SIG-M5 (cell line): ENCODE measurements at regions not wholly inside any gene's neighbourhood (a gene's known extent, or its start where the extent isn't known, plus 50 kb on each side); places are given as distances from the start of the nearest gene placed in this dataset.

ENCODE experiments used
- DNase-seq: peaks from one replicate; lab custom pipeline; 2025; lab: John Stamatoyannopoulos, UW

- DNase-seq, result no peak
Observed at GRCh38 chr15:100783760-100784492, 95.7 kb upstream of the ALDH1A3 start.

GRCh38 chr15:100784493-100785180 lies 95.0 kb upstream of the ALDH1A3 start:
- no peak for DNase-seq

- DNase-seq, result no peak
Observed at GRCh38 chr15:100785181-100786138, 94.2 kb upstream of the ALDH1A3 start.

GRCh38 chr15:100786139-100786531 lies 93.5 kb upstream of the ALDH1A3 start:
- DNase-seq, result no peak

GRCh38 chr15:100786901-100787566 lies 92.6 kb upstream of the ALDH1A3 start:
- DNase-seq, result no peak

- DNase-seq, result no peak
Observed at GRCh38 chr15:100787567-100788417, 91.8 kb upstream of the ALDH1A3 start.

- DNase-seq, result no peak
Observed at GRCh38 chr15:100788418-100789105, 91.1 kb upstream of the ALDH1A3 start.

GRCh38 chr15:100790786-100791265 lies 88.8 kb upstream of the ALDH1A3 start:
- no peak for DNase-seq

GRCh38 chr15:100794008-100794407 lies 85.6 kb upstream of the ALDH1A3 start:
- no peak for DNase-seq

- no peak for DNase-seq
Observed at GRCh38 chr15:100801256-100801900, 78.3 kb upstream of the ALDH1A3 start.

GRCh38 chr15:100802421-100803170 lies 77.0 kb upstream of the ALDH1A3 start:
- no peak for DNase-seq

GRCh38 chr15:100803171-100803440 lies 76.5 kb upstream of the ALDH1A3 start:
- DNase-seq, result no peak

GRCh38 chr15:100806157-100806556 lies 73.5 kb upstream of the ALDH1A3 start:
- DNase-seq, result no peak

- DNase-seq, result no peak
Observed at GRCh38 chr15:100807028-100807427, 72.6 kb upstream of the ALDH1A3 start.

- no peak for DNase-seq
Observed at GRCh38 chr15:100808691-100809090, 70.9 kb upstream of the ALDH1A3 start.

- DNase-seq, result no peak
Observed at GRCh38 chr15:100809151-100809550, 70.5 kb upstream of the ALDH1A3 start.

- DNase-seq, result no peak
Observed at GRCh38 chr15:100809587-100809986, 70.0 kb upstream of the ALDH1A3 start.

- DNase-seq, result no peak
Observed at GRCh38 chr15:100810229-100810628, 69.4 kb upstream of the ALDH1A3 start.

GRCh38 chr15:100810831-100811230 lies 68.8 kb upstream of the ALDH1A3 start:
- DNase-seq, result no peak
